ENCODE measurements at regions not wholly inside any gene's neighbourhood (a gene's known extent, or its start where the extent isn't known, plus 50 kb on each side); places are given as distances from the start of the nearest gene placed in this dataset.

DNA sequence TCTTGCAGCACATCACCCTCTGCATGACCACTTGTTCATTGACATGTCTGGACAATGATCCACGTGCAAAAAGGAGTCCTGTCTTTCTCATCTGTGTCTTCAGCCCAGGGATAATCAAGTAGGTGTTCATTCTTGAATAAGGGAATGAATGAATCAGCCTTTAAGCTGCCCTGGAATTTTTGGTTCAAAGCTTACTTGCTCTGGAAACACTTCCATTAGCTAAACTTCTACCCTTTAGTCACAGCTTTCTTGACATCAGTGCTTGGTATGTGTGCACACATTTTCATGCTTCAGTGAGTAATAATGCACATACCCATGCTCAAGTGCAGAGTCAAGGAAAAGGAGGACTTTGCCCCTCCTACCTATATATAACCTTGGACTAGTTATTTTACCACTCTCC lies 103.0 kb upstream of the CDH13 start:
- TF ChIP-seq POLR2A (IDR thresholded peaks at IDR 0.05) (no peak), CTCF (IDR thresholded peaks at IDR 0.05 in 4 of 5, conservative IDR thresholded peaks at IDR 0.05 in 1 of 5) (no peak)
